GM13976 (cell line): ENCODE measurements at regions not wholly inside any gene's neighbourhood (a gene's known extent, or its start where the extent isn't known, plus 50 kb on each side); places are given as distances from the start of the nearest gene placed in this dataset.

Source experiments
- DNase-seq: peaks from one replicate; pipeline ENCODE4 v3.0.0; 2012; ENCODE audit warnings: low spot score
- CTCF ChIP-seq: IDR thresholded peaks from 2 replicates; pipeline ENCODE4 v1.5.1; 2012; ENCODE audit warnings: borderline replicate concordance, mild to moderate bottlenecking; ENCODE audit not compliant: insufficient read depth; ENCODE audit errors: extremely low read depth, missing control alignments, control extremely low read depth
- in situ Hi-C: fragments of 300-500 bp; cut with MboI; formaldehyde crosslinking; loops from one replicate; pipeline ENCODE4 v1.12.0; 2022; ENCODE audit warnings: low sequenced_read_pairs, mixed read lengths, inconsistent platforms; ENCODE audit not compliant: unreplicated experiment

GRCh38 chr2:81445176-81445575, 1140.6 kb upstream of the LRRTM1 start:
- in situ Hi-C loops, result no loop called here
- TF ChIP-seq CTCF, result no peak
- no peak for DNase-seq

GRCh38 chr2:81437456-81438000, 1133.0 kb upstream of the LRRTM1 start:
- in situ Hi-C loops, result no loop called here
- DNase-seq, result no peak
- no peak for TF ChIP-seq CTCF

DNA sequence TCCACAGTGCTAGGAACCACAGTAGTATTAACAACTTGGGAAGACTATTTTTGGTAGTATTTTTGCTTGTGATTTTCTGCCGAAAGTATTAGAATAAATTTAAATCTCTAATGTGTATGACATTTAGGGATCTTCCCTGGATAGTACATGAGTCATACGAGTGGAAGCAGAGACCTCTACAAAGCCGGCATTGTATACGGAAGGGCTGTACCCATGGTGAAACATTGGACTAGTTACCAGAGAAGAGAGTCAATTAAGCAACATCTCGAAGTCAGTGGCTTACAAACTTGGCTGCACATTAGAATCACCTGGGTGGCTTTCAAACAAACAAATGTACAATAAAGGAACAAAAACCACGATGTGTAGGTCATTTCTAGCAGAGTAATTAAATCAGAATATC, 1131.7 kb upstream of the LRRTM1 start:
- TF ChIP-seq CTCF, result no peak
- no peak for DNase-seq
- in situ Hi-C loops, result no loop called here

DNA sequence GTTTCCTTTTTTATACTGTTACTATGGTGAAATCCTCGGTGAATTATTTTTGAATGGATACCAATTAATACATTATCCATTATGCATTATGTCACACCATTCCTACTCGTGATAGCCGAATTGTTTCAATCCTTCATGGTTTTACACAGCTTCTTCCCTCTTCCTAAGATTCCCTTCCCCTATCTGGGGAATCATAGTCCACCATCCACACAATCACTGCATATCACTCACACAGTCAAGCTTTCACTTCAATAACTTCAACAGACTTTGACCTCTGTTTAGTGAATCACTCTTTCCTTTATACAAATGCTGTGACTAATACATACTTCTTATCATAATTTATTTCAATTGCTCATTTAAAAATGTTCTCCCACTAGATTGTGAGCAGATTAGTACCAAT, 1108.1 kb upstream of the LRRTM1 start:
- in situ Hi-C loops, result no loop called here
- TF ChIP-seq CTCF, result no peak
- no peak for DNase-seq

- TF ChIP-seq CTCF, result no peak
- in situ Hi-C loops, result no loop called here
- DNase-seq, result no peak
These were observed 1099.0 kb upstream of the LRRTM1 start for GRCh38 chr2:81403508-81403907.

GRCh38 chr2:81396417-81397019, 1092.0 kb upstream of the LRRTM1 start:
- TF ChIP-seq CTCF, result no peak
- no peak for DNase-seq
- in situ Hi-C loops, result no loop called here
